Left lung (tissue), 4 donors: ENCODE measurements at regions not wholly inside any gene's neighbourhood (a gene's known extent, or its start where the extent isn't known, plus 50 kb on each side); places are given as distances from the start of the nearest gene placed in this dataset.

ENCODE experiments used
- ATAC-seq: fragments of 200-7000 bp; cut with Tn5 transposase; one replicate; pipeline ENCODE4 v1.9.1; 2020; ENCODE audit warnings: moderate library complexity
- DNase-seq, 4 donors: peaks; one replicate each; pipeline ENCODE4 v3.0.0-alpha.2; 2013 to 2020
- H3K27ac ChIP-seq, 2 donors: fragments of 200-600 bp; sonication (generic) in 1 of 2; one replicate each; pipeline versions ENCODE4 v1.5.0 to v1.8.0; 2020 to 2021
- H3K27me3 ChIP-seq, 2 donors: fragments of 200-600 bp; sonication (generic) in 1 of 2; one replicate each; pipeline versions ENCODE4 v1.5.0 to v1.8.0; 2020 to 2021
- H3K36me3 ChIP-seq, 2 donors: fragments of 200-600 bp; sonication (generic) in 1 of 2; one replicate each; pipeline versions ENCODE4 v1.5.0 to v1.8.0; 2020 to 2021
- H3K4me1 ChIP-seq, 2 donors: fragments of 200-600 bp; one replicate each; pipeline ENCODE4 v1.8.0; 2021
- H3K4me3 ChIP-seq, 2 donors: fragments of 200-600 bp; sonication (generic) in 1 of 2; one replicate each; pipeline versions ENCODE4 v1.5.0 to v1.8.0; 2020 to 2021; ENCODE audit warnings: mild to moderate bottlenecking in 1 of 2
- H3K9me3 ChIP-seq, 2 donors: fragments of 200-600 bp; sonication (generic) in 1 of 2; one replicate each; pipeline versions ENCODE4 v1.5.0 to v1.8.0; 2020 to 2021
- CTCF ChIP-seq, 2 donors: fragments of 200-600 bp; sonication (generic) in 1 of 2; IDR thresholded peaks; one replicate each; pipeline versions ENCODE4 v1.5.0 to v1.8.0; 2021; ENCODE audit warnings: antibody characterized with exemption in 2 of 2
- intact Hi-C, 2 donors: fragments of 100-400 bp; cut with DNase I; formaldehyde crosslinking; loops; one replicate each; pipeline versions ENCODE4 v1.11.2 to v1.14.2; 2022
- donor health status: DM: no; HTN: yes; CAD: no.
- donor health status: DM: no; HTN: no; CAD: no.

GRCh38 chr20:55576981-55577380, 428.3 kb downstream of the CBLN4 start:
- Histone ChIP-seq H3K27ac (no peak overlapping the region), H3K36me3 (no peaks in the 10 kb centered on the region), H3K9me3 (no peaks in the 10 kb centered on the region), H3K4me3 (no peak overlapping the region), H3K27me3 (no peaks in the 10 kb centered on the region), H3K4me1 (no peaks in the 10 kb centered on the region)
- DNase-seq (no peak), ATAC-seq (no peak)
- no peak for TF ChIP-seq CTCF (IDR thresholded peaks at IDR 0.05)
- intact Hi-C loops, result no loop called here

GRCh38 chr20:55569084-55569483, 436.2 kb downstream of the CBLN4 start:
- H3K4me1 ChIP-seq, result no peaks in the 10 kb centered on the region
- DNase-seq (no peak), ATAC-seq (no peak)
- no peaks in the 10 kb centered on the region for H3K27me3 ChIP-seq
- no peaks in the 10 kb centered on the region for H3K36me3 ChIP-seq
- no peak overlapping the region for H3K4me3 ChIP-seq
- intact Hi-C loops, result no loop called here
- H3K9me3 ChIP-seq, result peaks cover 0 to 9% of the 10 kb centered on the region in 2 donors
- no peak overlapping the region for H3K27ac ChIP-seq
- no peak for TF ChIP-seq CTCF (IDR thresholded peaks at IDR 0.05)

- intact Hi-C loops, result no loop called here
- no peak for TF ChIP-seq CTCF (IDR thresholded peaks at IDR 0.05)
- no peak for ATAC-seq
Observed at GRCh38 chr20:55567826-55568225, 437.5 kb downstream of the CBLN4 start.

GRCh38 chr20:55565096-55565773, 440.1 kb downstream of the CBLN4 start:
- TF ChIP-seq CTCF (IDR thresholded peaks at IDR 0.05), result no peak
- Histone ChIP-seq H3K36me3 (no peaks in the 10 kb centered on the region), H3K27me3 (no peaks in the 10 kb centered on the region), H3K4me3 (no peak overlapping the region), H3K4me1 (no peaks in the 10 kb centered on the region), H3K27ac (no peak overlapping the region), H3K9me3 (peaks cover 0 to 13% of the 10 kb centered on the region in 2 donors)
- intact Hi-C loops, result no loop called here
- ATAC-seq (no peak), DNase-seq (peak in 2 of 4 donors; percentile 13 to 37)

More at GRCh38 chr20:55567826-55568225, 437.5 kb downstream of the CBLN4 start:
- H3K27me3 ChIP-seq, result no peaks in the 10 kb centered on the region
- H3K27ac ChIP-seq, result no peak overlapping the region
- no peaks in the 10 kb centered on the region for H3K4me1 ChIP-seq
- DNase-seq, result no peak
- peaks cover 0 to 9% of the 10 kb centered on the region in 2 donors for H3K9me3 ChIP-seq
- H3K36me3 ChIP-seq, result no peaks in the 10 kb centered on the region
- no peak overlapping the region for H3K4me3 ChIP-seq

GRCh38 chr20:55561259-55561658, 444.1 kb downstream of the CBLN4 start:
- no peak for ATAC-seq
- H3K4me3 ChIP-seq, result no peak overlapping the region
- no peaks in the 10 kb centered on the region for H3K27me3 ChIP-seq
- DNase-seq, result no peak
- H3K27ac ChIP-seq, result no peak overlapping the region
- no peak for TF ChIP-seq CTCF (IDR thresholded peaks at IDR 0.05)
- H3K9me3 ChIP-seq, result peaks cover 0 to 4% of the 10 kb centered on the region in 2 donors
- no peaks in the 10 kb centered on the region for H3K4me1 ChIP-seq
- H3K36me3 ChIP-seq, result no peaks in the 10 kb centered on the region
- intact Hi-C loops, result no loop called here
